ENCODE measurements at regions not wholly inside any gene's neighbourhood (a gene's known extent, or its start where the extent isn't known, plus 50 kb on each side); places are given as distances from the start of the nearest gene placed in this dataset.

DNA sequence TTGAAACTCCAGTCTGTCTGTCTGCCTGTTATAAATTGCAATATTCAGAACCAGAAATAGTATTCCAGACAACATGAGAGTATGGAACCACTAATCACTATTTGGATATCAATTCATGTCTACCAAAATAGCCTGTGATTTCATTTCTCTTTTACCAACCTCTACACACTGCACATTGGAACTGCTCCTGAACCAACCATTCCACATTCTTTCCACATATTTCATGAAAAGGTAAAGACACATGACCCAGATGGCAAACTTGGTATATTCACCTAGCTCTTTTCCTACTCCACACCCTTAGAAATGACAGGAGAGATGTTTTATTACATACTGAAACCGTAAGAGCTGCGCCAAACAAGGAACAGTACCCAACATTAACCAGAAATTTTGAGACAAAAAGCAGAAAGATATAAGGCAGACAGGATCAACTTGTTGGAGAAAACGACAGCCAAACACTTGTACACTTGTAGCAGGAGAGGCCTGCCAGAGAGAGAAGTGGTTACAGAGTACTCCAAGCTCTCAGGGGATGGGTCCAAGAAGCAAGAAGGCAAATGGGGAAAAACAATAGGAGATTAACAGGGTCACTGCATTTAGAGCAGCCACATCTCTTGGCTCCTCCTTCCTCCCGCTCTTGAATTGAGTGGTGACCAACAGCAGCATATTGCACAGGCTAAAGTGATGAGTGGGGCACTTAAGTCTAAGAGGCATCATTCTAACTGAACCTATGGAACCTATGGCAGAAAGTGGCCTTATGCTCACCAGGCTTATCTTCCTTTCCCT is 148.7 kb downstream of the SETD4 start:
- no peak for DNase-seq (ENCODE audit: insufficient read length)
- no peak for FAIRE-seq
- TF ChIP-seq TAF1 (IDR thresholded peaks at IDR 0.05; ENCODE audit: borderline replicate concordance, low read depth, low read length) = no peak
- TF ChIP-seq POLR2A (IDR thresholded peaks at IDR 0.05; ENCODE audit: low read depth, low read length) = no peak
- no peak for TF ChIP-seq POLR2AphosphoS5 (IDR thresholded peaks at IDR 0.05; ENCODE audit: low read depth, low read length)

DNA sequence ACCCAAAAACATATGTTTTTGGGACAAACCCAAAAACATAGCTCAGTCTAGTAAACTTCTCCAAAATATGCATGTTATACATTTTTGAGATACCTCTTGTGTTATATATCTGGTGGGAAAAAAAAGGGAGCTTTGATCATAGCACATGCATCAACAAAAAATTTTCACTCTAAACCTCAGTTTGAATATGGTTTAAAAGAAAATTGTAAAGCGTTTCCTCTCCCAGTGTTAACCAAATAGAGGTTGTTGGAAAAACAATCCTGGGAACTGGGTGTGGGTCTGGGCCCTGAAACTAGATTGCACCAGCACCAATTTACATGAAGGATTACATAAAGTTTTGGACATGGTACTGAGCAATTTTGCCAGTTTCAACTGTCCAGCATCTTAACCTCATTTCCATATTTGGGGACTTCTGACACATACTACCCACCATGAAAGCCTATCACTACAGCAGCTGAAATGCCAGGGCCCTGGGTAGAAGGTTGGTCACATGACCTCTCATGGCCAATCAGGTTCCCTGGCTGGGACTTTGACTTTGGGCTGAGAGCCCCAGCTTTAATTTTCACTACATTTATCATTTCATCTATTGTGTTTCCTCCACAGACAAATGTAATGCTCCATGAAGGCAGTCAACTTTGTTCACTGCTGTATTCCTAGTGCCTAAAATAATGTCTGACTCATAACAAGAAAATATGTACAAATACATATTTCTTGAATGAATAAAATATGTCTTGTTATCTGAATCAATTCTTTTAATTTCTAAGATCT is 150.7 kb downstream of the SETD4 start:
- no peak for TF ChIP-seq POLR2A (IDR thresholded peaks at IDR 0.05; ENCODE audit: low read depth, low read length)
- no peak for TF ChIP-seq POLR2AphosphoS5 (IDR thresholded peaks at IDR 0.05; ENCODE audit: low read depth, low read length)
- no peak for TF ChIP-seq TAF1 (IDR thresholded peaks at IDR 0.05; ENCODE audit: borderline replicate concordance, low read depth, low read length)
- no peak for DNase-seq (ENCODE audit: insufficient read length)
- no peak for FAIRE-seq

DNA sequence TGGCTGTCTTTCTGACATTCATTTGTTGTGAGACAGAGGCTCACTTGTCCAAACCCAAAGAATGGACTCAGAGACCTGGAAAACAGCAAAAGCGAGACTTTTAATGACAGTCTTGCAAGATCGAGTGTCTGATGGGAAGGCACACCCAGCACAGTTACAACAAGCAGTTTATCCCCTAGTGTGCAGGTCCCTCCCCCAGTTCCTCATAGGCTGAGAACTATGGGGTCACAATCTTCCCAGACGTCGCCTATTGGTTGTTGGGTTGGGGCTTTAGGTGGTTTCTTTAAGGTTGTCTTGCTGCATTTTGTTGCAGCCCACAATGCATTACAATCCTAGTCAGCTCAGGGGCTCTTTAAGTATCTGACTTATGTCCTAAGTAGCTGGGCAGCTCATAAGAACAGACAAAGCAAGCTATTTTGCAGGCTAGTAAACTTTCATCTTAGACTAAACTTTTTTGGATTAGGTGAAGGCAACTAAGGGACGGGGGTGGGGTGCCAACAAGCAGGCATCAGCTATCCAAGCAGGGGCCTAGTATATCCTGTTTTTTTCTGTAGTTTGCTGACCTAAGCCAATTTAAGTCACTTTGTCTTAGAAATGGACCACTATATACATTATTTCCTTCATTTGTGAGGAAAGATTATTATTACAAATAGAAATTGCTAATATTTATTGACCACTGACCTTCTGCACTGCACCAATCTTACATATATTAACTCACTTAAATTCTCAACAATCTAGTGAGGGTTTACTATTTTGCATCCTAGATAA is 151.8 kb downstream of the SETD4 start:
- no peak for TF ChIP-seq POLR2A (IDR thresholded peaks at IDR 0.05; ENCODE audit: low read depth, low read length)
- no peak for TF ChIP-seq TAF1 (IDR thresholded peaks at IDR 0.05; ENCODE audit: borderline replicate concordance, low read depth, low read length)
- no peak for TF ChIP-seq POLR2AphosphoS5 (IDR thresholded peaks at IDR 0.05; ENCODE audit: low read depth, low read length)
- FAIRE-seq (no peak), DNase-seq (ENCODE audit: insufficient read length) (no peak)

DNA sequence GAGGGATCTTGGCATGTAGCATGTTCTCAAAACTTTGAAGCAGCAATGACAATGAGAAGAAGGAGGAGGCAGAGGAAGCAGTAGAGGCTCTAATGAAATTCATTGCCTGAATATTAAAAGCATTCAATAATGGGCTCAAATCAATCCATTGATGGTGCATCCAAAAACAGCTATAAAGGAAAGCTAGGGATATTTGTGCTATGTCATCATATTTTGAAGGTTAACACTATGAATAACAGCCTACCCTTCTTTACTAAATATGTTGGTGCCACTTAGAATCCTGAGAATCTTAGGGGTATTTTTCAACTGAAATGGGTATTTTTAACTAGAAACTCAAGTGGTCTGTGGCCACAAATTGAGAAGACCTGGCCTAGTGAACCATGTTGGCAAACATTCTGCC is 153.7 kb downstream of the SETD4 start:
- no peak for FAIRE-seq
- TF ChIP-seq POLR2AphosphoS5 (IDR thresholded peaks at IDR 0.05; ENCODE audit: low read depth, low read length) (no peak), POLR2A (IDR thresholded peaks at IDR 0.05; ENCODE audit: low read depth, low read length) (no peak), TAF1 (IDR thresholded peaks at IDR 0.05; ENCODE audit: borderline replicate concordance, low read depth, low read length) (no peak)

GRCh38 chr21:35905963-35906345 is 154.4 kb downstream of the SETD4 start:
- TF ChIP-seq TAF1 (IDR thresholded peaks at IDR 0.05; ENCODE audit: borderline replicate concordance, low read depth, low read length) (no peak), POLR2AphosphoS5 (IDR thresholded peaks at IDR 0.05; ENCODE audit: low read depth, low read length) (no peak), POLR2A (IDR thresholded peaks at IDR 0.05; ENCODE audit: low read depth, low read length) (no peak)
- DNase-seq (ENCODE audit: insufficient read length) (no peak), FAIRE-seq (no peak)

More for the DNA sequence above, 153.7 kb downstream of the SETD4 start:
- DNase-seq (ENCODE audit: insufficient read length) = no peak

GRCh38 chr21:35905096-35905962 is 155.0 kb downstream of the SETD4 start:
- no peak for FAIRE-seq
- TF ChIP-seq POLR2AphosphoS5 (IDR thresholded peaks at IDR 0.05; ENCODE audit: low read depth, low read length) (no peak), TAF1 (IDR thresholded peaks at IDR 0.05; ENCODE audit: borderline replicate concordance, low read depth, low read length) (no peak), POLR2A (IDR thresholded peaks at IDR 0.05; ENCODE audit: low read depth, low read length) (no peak)
- no peak for DNase-seq (ENCODE audit: insufficient read length)

DNA sequence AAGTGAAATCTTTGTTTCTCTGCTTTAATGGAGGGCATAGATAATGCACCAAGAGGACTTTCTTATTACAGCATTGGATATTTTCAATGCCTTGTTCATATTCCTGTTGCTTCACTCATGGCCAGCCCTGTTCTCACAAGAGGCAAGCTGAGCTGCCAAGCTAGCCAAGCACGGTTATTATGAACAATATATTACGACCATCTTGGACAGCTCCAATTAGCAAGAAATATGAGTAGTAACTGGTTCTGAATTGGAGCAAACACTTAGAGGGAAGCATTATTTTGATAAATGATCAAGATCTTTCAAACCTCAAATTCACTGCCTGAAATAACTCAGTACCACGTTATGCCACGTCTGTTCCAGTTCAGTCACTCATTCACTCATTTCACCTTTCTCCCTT is 159.8 kb downstream of the SETD4 start:
- DNase-seq (ENCODE audit: insufficient read length) = no peak

DNA sequence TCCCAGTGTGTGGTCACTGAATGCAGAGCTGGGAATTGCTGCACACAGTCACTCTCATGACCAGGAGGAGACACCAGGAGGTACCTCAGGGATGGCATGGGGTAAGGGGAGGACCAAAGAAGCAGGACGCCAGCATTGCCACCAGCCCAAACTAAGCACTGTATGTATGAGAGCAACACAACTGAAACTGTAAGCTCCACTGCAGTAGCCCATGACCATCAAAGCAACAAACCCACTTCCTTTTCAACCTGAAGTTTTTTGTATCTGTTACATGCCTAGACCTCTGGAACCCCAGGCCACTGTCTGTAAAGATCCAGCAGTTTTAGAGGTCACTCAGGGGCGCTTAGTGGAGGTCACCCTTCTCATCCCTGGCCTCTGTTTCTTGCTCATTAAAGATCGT is 164.3 kb downstream of the SETD4 start:
- no peak for DNase-seq (ENCODE audit: insufficient read length)
- TF ChIP-seq POLR2A (IDR thresholded peaks at IDR 0.05; ENCODE audit: low read depth, low read length) (no peak), POLR2AphosphoS5 (IDR thresholded peaks at IDR 0.05; ENCODE audit: low read depth, low read length) (no peak), TAF1 (IDR thresholded peaks at IDR 0.05; ENCODE audit: borderline replicate concordance, low read depth, low read length) (no peak)
- peak; percentile 87 for FAIRE-seq

More for the DNA sequence above, 159.8 kb downstream of the SETD4 start:
- TF ChIP-seq POLR2AphosphoS5 (IDR thresholded peaks at IDR 0.05; ENCODE audit: low read depth, low read length) = no peak
- no peak for TF ChIP-seq TAF1 (IDR thresholded peaks at IDR 0.05; ENCODE audit: borderline replicate concordance, low read depth, low read length)
- TF ChIP-seq POLR2A (IDR thresholded peaks at IDR 0.05; ENCODE audit: low read depth, low read length) = no peak
- FAIRE-seq = no peak

DNA sequence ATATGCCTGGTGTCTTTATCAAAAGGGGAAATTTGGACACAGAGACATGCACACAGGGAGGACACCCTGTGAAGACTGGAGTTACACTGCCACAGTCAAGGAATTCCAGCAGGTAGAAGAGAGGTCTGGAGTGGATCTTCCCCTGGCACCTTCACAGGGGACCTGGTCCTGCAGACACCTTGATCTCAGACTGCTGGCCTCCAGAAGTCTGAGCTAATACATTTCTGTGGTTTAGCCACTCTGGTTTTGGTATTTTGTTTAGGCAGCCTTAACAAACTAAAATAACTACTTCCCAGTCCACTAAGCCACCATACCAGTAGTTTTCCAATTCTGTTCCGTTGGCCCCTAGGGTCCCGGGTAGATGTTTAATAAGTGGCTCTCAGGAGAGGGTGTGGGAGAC is 164.7 kb downstream of the SETD4 start:
- DNase-seq (ENCODE audit: insufficient read length) (no peak), FAIRE-seq (no peak)
- TF ChIP-seq TAF1 (IDR thresholded peaks at IDR 0.05; ENCODE audit: borderline replicate concordance, low read depth, low read length) = no peak
- no peak for TF ChIP-seq POLR2A (IDR thresholded peaks at IDR 0.05; ENCODE audit: low read depth, low read length)
- TF ChIP-seq POLR2AphosphoS5 (IDR thresholded peaks at IDR 0.05; ENCODE audit: low read depth, low read length) = no peak

DNA sequence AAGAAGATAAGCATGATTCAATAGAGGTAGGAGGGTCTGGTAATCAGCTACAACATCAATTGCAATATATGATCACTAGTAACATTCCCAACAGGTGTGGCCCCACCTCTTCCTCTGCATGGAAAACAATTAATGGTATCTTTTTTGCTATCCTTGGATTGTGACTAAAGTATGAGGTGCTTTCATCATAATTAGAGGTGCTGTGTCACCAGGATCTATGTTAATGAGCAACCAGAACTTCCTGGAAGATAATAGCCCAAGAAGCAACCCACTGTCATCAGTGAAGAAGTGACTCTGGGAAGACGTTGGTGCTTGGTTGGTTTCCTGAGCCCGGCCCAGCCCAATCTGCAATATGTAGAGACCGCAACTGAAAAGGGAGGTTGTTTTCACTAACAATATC is 167.2 kb downstream of the SETD4 start:
- FAIRE-seq = no peak
- no peak for DNase-seq (ENCODE audit: insufficient read length)

More for the DNA sequence above, 167.2 kb downstream of the SETD4 start:
- TF ChIP-seq POLR2AphosphoS5 (IDR thresholded peaks at IDR 0.05; ENCODE audit: low read depth, low read length) (no peak), POLR2A (IDR thresholded peaks at IDR 0.05; ENCODE audit: low read depth, low read length) (no peak), TAF1 (IDR thresholded peaks at IDR 0.05; ENCODE audit: borderline replicate concordance, low read depth, low read length) (no peak)

Data from GM12892 (cell line).